HG02970 (cell line): ENCODE measurements at regions not wholly inside any gene's neighbourhood (a gene's known extent, or its start where the extent isn't known, plus 50 kb on each side); places are given as distances from the start of the nearest gene placed in this dataset.
"Not testable (repeated sequence)": the region's sequence is repeated elsewhere in the genome, so short reads cannot be mapped to it uniquely, and the experiment has no call there.

Experiments
- ATAC-seq: cut with Tn5 transposase; IDR thresholded peaks from one replicate; pipeline ENCODE4 v1.9.1; 2021; ENCODE audit warnings: mild to moderate bottlenecking, moderate library complexity, moderate number of reproducible peaks; ENCODE audit not compliant: unreplicated experiment, low FRiP score

GRCh38 chr1:57553666-57554065 is 129.8 kb upstream of the DAB1 start:
- no peak for ATAC-seq

DNA sequence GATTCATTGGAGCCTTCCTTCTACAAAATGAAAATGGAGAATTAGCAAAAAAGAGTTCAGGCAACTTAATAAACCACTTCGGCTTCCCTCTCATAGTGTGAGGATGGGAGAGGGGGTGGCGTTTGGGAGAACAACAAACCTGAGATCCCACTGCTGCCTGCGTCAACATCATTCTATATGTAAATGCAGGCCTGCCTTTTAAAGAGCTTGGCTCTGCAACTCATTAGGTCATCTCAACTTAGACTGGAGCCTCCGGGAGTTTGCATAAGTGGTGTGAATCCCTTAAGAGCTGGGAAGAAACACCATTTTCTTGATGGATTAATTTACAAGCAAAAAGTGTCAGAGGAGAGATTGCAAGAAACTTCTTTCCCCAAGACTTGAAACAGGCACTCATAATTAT is 127.6 kb upstream of the DAB1 start:
- no peak for ATAC-seq

GRCh38 chr1:57550092-57550491 is 126.2 kb upstream of the DAB1 start:
- ATAC-seq: no peak

GRCh38 chr1:57549300-57549699 is 125.4 kb upstream of the DAB1 start:
- ATAC-seq: no peak

DNA sequence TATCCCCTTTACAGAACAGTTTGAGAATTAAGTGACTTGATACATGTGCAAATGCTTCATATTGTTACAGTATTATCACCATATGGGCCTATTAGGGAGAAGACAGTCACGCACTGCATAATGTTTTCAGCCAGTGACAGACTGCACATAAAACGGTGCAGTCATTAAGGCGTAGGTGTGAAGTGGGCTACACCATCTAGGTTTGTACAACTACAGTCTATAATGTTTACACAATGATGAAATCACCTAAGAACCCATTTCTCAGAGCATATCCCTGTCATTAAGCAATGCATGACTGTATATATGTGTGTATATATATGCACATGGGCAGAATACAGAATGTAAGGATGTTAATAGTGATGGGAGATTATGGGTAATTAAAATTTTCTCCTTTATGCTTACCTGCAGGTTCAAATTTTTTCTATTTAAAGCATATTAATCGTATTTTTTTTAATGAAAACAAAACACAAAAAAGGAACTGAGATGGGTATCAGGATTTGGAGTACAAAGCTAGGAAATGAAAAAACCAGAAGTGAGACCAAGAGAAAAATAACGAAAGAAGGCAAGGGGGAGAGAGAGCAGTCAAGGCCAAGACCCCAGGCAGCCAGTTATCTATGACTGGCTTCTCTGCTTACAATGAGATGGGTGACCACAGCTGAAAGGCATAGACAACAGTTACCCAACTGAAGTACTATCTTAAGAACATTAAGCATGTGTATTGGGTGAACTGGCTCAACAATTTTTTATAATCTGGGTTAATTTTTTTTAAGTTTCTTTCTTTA is 122.9 kb upstream of the DAB1 start:
- no peak for ATAC-seq

DNA sequence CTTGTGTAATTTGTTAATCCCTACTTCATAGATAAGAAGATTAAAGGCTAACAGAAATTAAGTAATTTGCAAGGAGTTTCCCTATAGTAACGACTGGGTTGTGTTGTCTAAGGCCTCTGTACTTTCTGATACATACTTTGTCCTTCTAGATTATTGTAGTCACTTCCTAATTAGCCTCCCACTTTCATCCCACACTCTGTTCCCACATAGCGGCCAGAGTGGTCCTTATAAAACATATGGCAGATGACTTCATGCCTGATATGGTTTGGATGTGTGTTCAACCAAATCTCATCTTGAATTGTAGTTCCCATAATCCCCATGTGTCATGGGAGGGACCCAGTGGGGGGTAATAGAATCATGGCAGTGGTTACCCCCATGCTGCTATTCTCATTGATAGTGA is 120.5 kb upstream of the DAB1 start:
- no peak for ATAC-seq

- no peak for ATAC-seq
Observed at GRCh38 chr1:57536749-57537423, 113.0 kb upstream of the DAB1 start.

- no peak for ATAC-seq
Observed at GRCh38 chr1:57532299-57532698, 108.4 kb upstream of the DAB1 start.

GRCh38 chr1:57530911-57531260 is 107.0 kb upstream of the DAB1 start:
- not testable (repeated sequence) for ATAC-seq

DNA sequence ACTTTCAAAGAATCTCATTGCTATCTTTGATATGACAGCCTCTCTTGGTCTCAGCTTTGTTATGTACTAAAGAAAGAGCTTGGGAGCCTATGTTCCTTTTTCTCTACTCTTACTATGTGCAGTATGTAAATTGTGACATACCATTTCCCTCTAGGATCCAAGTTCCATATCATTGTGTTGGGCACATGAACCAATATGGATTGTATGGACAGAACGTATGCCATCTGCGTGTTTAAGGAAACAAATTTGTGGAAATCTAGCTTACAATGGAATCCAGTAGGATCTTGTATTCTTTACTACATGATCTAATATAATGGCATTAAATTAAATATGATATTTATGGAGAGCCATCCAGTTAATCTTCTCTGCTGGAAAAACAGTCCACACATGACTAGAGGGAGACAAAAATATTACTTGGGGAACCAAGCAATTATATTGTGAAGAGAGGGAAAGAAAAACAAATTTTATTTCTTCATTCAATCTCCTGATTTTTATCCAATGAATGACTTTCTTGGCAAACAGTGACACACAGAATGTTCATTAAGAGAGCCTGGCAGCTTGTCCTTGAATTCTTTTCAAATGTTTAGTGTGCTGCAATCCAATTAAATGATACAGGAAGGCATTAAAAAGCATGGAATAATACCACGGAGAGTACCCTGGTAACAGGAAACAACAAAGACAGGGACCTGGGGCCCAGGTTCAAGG is 106.5 kb upstream of the DAB1 start:
- no peak for ATAC-seq

GRCh38 chr1:57522575-57522974 is 98.7 kb upstream of the DAB1 start:
- ATAC-seq: no peak

DNA sequence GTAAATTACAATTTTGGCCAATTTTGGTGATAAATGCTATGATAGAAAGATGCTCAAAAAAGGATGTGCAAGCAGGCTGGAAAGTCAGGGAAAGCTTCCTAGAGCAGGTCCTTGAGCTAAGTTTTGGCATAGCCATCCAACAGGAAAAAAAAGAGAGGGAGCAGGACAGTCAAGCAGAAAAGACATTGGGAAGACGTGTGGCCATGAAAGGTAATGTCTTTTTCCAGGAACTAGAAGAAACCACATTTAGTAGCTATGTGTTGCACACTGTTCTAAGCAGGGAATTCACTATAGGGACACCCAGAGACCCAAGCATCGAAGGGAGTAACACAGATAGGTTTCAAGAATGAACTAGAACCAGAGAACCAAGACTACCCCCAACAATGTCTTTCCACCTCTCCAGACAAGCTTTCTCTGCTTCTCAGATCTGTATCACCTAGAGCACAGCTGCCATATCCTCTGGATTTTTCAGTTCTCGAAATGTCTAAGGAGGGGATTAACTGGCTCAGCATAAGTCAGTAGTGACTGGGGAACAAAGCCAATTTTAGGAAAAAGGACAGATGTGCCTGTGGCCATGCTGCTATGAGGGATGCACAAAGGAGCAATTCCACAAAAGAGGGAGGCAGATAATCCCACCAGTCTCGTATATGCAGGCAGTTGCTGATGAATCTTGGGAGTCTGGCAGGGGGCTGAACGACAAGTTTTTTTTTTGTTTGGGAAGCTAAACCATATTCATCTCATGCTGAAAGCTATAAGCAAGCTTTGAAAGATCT is 97.1 kb upstream of the DAB1 start:
- no peak for ATAC-seq

- no peak for ATAC-seq
Observed at GRCh38 chr1:57518496-57518895, 94.6 kb upstream of the DAB1 start.

DNA sequence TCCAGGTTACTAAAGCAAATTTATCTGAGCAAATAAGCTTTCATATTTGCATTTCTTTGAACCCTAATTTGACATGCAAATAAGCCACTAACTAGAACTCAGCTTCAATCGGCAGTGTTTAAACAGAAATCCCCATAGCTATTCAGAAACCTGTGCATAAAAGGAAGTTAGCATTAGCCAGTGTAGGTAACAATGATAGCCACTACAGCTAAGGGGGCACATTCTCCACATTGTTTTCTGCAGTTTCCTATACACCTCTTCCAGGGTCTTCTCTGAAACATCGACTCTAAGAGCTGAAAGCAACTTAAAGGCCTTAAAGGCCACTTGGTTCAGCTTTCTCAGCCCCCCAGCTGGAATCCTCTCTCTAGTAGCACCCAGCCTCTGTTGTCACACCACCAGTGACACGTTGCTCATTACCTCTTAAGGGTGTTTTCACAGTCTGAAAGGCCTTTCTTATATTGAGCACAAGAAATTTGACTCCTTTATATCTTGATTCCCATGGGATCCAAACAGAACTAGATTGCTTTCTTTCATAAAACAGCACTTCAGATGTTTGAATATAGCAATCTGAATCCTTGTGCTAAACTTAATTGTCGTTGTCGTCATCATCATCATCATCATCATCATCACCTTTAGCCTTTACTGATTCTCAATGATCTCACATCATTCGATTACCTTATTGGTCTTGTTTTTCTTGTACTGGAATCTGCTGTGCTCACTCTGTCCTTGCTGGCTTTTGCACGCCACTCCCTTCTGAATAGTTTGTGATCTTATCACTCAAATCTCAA is 93.9 kb upstream of the DAB1 start:
- no peak for ATAC-seq

GRCh38 chr1:57512386-57512785 is 88.5 kb upstream of the DAB1 start:
- ATAC-seq: no peak

DNA sequence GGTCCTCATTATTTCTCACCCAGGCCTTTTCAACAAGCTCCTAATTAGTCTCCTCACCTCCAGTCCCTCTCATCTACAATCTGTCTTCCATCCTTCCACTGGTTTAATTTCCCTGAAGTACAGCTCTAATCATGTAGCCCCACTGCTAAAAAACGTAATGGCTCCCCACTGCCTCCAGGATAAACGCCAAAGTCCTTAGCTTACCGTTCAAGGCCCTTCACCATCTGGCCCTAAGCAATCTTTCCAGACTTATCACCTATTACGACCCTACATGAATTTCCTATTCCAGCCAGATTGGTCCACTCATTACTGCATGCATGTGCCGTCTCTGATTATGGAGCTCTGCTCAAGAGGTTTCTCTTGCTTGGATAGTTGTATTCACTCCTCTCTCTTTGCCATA is 83.1 kb upstream of the DAB1 start:
- no peak for ATAC-seq

DNA sequence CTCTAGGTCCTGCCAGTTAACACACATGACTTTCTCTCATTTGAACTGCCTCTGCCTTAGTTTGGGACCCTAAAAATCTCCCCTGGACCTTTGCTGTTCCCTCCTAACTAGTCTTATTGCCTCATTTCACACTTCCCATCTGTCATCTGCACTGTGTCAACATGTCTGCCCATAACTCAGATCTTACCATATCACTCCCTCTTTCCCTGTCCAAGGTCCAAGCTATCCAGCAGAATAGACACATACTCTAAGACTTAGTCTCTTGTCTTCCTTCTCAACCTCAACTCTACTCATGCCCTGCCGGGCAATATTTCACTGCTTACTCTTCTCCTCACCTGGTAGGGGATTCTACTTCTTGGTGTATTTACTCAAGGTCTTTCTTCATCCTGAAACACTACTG is 79.5 kb upstream of the DAB1 start:
- ATAC-seq: no peak

- ATAC-seq: no peak
Observed at GRCh38 chr1:57500136-57500830, 76.4 kb upstream of the DAB1 start.

GRCh38 chr1:57494530-57495079 is 70.7 kb upstream of the DAB1 start:
- no peak for ATAC-seq
